Cardiac muscle cell (in vitro differentiated cells and primary cell): ENCODE measurements at regions not wholly inside any gene's neighbourhood (a gene's known extent, or its start where the extent isn't known, plus 50 kb on each side); places are given as distances from the start of the nearest gene placed in this dataset.

ENCODE experiments used
- DNase-seq, 2 donors: peaks; one replicate each; pipeline versions ENCODE4 v3.0.0 to v3.0.0-alpha.2; 2010 to 2017; ENCODE audit warnings: low read depth in 1 of 2, low spot score in 1 of 2
- H3K27ac ChIP-seq: fragments of 200-600 bp; sonication (generic); 2 replicates; pipeline ENCODE4 v1.5.1; 2016
- H3K27me3 ChIP-seq: fragments of 200-600 bp; sonication (generic); 2 replicates; pipeline ENCODE4 v1.6.0; 2016; ENCODE audit warnings: control low read depth
- H3K36me3 ChIP-seq: fragments of 200-600 bp; sonication (generic); 2 replicates; pipeline ENCODE4 v1.5.1; 2016; ENCODE audit warnings: control low read depth
- H3K4me1 ChIP-seq: fragments of 200-600 bp; sonication (generic); 2 replicates; pipeline ENCODE4 v1.8.1; 2017; ENCODE audit warnings: low read depth, mild to moderate bottlenecking, mixed run types
- H3K4me3 ChIP-seq: fragments of 200-600 bp; sonication (generic); 2 replicates; pipeline ENCODE4 v1.5.1; 2016; ENCODE audit warnings: mild to moderate bottlenecking
- H3K9me3 ChIP-seq: fragments of 200-600 bp; sonication (generic); 2 replicates; pipeline ENCODE4 v1.5.1; 2017; ENCODE audit warnings: low read depth, mild to moderate bottlenecking, control low read depth
- TF ChIP-seq, protein P1 (sequence below): IDR thresholded peaks from 2 replicates; pipeline ENCODE4 v1.5.1; 2012; ENCODE audit warnings: low read depth, mild to moderate bottlenecking, low read length

GRCh38 chr7:156510966-156511365 lies 129.6 kb upstream of the RNF32 start:
- Histone ChIP-seq H3K9me3 (no peaks in the 10 kb centered on the region), H3K4me1 (no peaks in the 10 kb centered on the region), H3K27ac (no peak overlapping the region), H3K27me3 (no peaks in the 10 kb centered on the region), H3K4me3 (no peak overlapping the region), H3K36me3 (no peaks in the 10 kb centered on the region)
- no peak for DNase-seq
- TF ChIP-seq, protein P1, sequence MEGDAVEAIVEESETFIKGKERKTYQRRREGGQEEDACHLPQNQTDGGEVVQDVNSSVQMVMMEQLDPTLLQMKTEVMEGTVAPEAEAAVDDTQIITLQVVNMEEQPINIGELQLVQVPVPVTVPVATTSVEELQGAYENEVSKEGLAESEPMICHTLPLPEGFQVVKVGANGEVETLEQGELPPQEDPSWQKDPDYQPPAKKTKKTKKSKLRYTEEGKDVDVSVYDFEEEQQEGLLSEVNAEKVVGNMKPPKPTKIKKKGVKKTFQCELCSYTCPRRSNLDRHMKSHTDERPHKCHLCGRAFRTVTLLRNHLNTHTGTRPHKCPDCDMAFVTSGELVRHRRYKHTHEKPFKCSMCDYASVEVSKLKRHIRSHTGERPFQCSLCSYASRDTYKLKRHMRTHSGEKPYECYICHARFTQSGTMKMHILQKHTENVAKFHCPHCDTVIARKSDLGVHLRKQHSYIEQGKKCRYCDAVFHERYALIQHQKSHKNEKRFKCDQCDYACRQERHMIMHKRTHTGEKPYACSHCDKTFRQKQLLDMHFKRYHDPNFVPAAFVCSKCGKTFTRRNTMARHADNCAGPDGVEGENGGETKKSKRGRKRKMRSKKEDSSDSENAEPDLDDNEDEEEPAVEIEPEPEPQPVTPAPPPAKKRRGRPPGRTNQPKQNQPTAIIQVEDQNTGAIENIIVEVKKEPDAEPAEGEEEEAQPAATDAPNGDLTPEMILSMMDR: no peak

DNA sequence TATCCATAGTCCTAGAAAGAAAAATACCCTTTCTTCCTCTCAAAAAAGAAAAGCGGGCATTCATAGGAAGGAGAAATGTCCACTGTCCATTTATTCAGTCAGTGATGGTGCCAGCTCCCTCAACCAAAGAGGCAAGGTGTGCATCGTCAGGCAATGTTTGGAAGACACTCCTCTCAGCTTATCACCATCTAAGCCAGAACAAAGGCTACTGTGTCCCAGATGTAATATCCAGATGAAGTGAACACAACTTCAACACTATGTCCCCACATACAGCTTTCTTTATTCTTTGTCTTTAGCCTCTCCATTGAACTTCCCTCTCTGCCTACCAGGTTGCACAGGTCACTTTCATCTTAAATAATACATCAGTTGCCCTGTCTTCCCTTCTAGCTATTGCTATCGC lies 131.4 kb upstream of the RNF32 start:
- H3K4me3 ChIP-seq: no peak overlapping the region
- H3K9me3 ChIP-seq: no peaks in the 10 kb centered on the region
- H3K4me1 ChIP-seq: no peaks in the 10 kb centered on the region
- TF ChIP-seq, protein P1: no peak
- H3K27me3 ChIP-seq: no peaks in the 10 kb centered on the region
- no peak for DNase-seq
- no peaks in the 10 kb centered on the region for H3K36me3 ChIP-seq
- H3K27ac ChIP-seq: no peak overlapping the region

- TF ChIP-seq, protein P1: no peak
These were observed 134.7 kb upstream of the RNF32 start for GRCh38 chr7:156505876-156506275.

DNA sequence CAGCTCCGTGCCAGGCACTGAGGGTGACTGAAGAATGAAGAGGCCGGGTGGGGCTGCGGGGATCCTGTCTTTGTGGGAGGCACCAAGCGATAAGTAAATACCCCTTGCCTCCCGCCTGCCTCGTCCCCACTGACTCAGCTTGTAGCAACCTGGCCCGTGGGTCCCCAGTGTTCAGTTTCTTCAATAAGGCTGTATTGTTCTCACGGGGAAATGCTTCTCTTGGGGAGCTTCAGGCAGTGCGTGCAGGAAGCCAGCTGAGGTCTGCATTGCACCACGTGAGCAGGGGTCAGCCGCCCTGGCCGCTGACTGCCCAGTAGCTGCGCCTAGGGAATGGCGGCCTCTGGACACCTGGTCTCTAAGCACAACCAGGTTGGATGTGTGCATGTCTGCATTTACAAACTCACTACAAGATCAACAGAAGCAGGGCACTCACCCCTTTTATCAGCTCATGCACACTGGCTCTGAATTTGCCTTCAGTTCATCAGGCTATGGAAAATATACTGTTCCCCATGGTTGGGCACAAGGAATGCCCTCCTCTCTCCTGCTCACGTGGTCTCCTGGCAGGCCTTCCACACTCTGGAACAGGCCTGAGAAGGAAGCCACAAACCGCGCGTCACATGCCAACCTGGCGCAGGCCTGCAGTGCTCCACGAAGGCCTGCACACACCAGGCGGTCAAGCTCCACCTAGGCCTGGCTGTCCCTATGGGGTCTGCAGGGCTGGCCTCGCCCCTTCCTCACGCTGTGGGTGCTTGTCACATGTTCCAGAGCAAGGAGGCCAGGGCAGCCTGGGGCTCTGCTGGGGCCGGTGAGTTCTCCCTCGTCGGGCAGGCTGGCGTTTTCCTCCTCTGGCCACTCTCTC lies 135.7 kb upstream of the RNF32 start:
- TF ChIP-seq, protein P1: no peak
- no peak overlapping the region for H3K27ac ChIP-seq
- H3K27me3 ChIP-seq: no peaks in the 10 kb centered on the region
- no peaks in the 10 kb centered on the region for H3K36me3 ChIP-seq
- no peak for DNase-seq
- H3K4me1 ChIP-seq: no peaks in the 10 kb centered on the region
- H3K9me3 ChIP-seq: no peaks in the 10 kb centered on the region
- no peak overlapping the region for H3K4me3 ChIP-seq

More at GRCh38 chr7:156505876-156506275, 134.7 kb upstream of the RNF32 start:
- Histone ChIP-seq H3K27me3 (no peaks in the 10 kb centered on the region), H3K4me3 (no peak overlapping the region), H3K36me3 (no peaks in the 10 kb centered on the region), H3K27ac (no peak overlapping the region), H3K9me3 (no peaks in the 10 kb centered on the region), H3K4me1 (no peaks in the 10 kb centered on the region)
- no peak for DNase-seq

DNA sequence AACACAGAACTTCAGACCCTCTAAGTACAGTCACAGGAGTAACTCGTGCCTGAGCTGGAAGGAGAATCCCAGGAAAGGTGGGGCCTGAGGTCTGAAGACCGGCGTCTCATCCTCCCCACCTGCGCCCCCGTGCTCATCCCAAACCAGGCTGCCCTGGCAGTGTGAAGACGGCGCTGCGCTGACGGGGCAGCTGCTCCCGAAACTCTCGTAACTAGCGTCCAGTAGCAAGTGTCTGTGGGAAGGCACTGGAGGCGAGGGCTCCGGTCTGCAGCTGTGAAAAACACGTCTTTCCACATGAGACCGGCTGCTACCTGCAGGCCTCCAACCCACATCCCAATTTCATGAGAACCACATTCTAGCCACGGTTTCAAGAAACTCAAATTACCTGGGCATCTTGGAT lies 136.6 kb upstream of the RNF32 start:
- no peak overlapping the region for H3K27ac ChIP-seq
- H3K36me3 ChIP-seq: no peaks in the 10 kb centered on the region
- DNase-seq: no peak
- no peaks in the 10 kb centered on the region for H3K4me1 ChIP-seq
- TF ChIP-seq, protein P1: no peak
- H3K9me3 ChIP-seq: no peaks in the 10 kb centered on the region
- no peaks in the 10 kb centered on the region for H3K27me3 ChIP-seq
- H3K4me3 ChIP-seq: no peak overlapping the region
